ENCODE measurements at regions not wholly inside any gene's neighbourhood (a gene's known extent, or its start where the extent isn't known, plus 50 kb on each side); places are given as distances from the start of the nearest gene placed in this dataset.

- Histone ChIP-seq H3K9me2 (replicated peaks; ENCODE audit: insufficient read depth, low read length) (no peaks in the 10 kb centered on the region), H3K9ac (ENCODE audit: low read length) (no peak overlapping the region), H3K9me3 (replicated peaks; ENCODE audit: insufficient read depth, low read length) (no peaks in the 10 kb centered on the region), H3K36me3 (replicated peaks; ENCODE audit: insufficient read depth, low read length) (no peaks in the 10 kb centered on the region), H3K79me2 (ENCODE audit: low read length) (no peaks in the 10 kb centered on the region), H3K4me1 (ENCODE audit: low read length) (no peaks in the 10 kb centered on the region), H3K27ac (ENCODE audit: low read length) (no peak overlapping the region), H3K4me3 (ENCODE audit: low read length) (no peak overlapping the region), H3K4me2 (ENCODE audit: low read depth, low read length) (no peak overlapping the region), H3F3A (ENCODE audit: insufficient read depth, low read length) (no peaks in the 10 kb centered on the region), H2AFZ (ENCODE audit: low read length) (no peak overlapping the region), H3K27me3 (replicated peaks; ENCODE audit: insufficient read depth, low read length) (no peaks in the 10 kb centered on the region), H4K20me1 (ENCODE audit: insufficient read depth, low read length) (no peaks in the 10 kb centered on the region)
- DNase-seq: no peak
- TF ChIP-seq CTCF (IDR thresholded peaks at IDR 0.05; ENCODE audit: low read length) (no peak), EZH2phosphoT487 (IDR thresholded peaks at IDR 0.05; ENCODE audit: low read length) (no peak), EZH2 (optimal IDR thresholded peaks at IDR 0.05; ENCODE audit: low read depth, low read length) (no peak)
Observed at GRCh38 chr5:73338256-73339050, 110.1 kb downstream of the FOXD1 start.

GRCh38 chr5:73337586-73338255, 110.9 kb downstream of the FOXD1 start:
- Histone ChIP-seq H3K9me2 (replicated peaks; ENCODE audit: insufficient read depth, low read length) (no peaks in the 10 kb centered on the region), H3K9ac (ENCODE audit: low read length) (no peak overlapping the region), H3K79me2 (ENCODE audit: low read length) (no peaks in the 10 kb centered on the region), H3K36me3 (replicated peaks; ENCODE audit: insufficient read depth, low read length) (no peaks in the 10 kb centered on the region), H3K9me3 (replicated peaks; ENCODE audit: insufficient read depth, low read length) (no peaks in the 10 kb centered on the region), H3F3A (ENCODE audit: insufficient read depth, low read length) (no peaks in the 10 kb centered on the region), H3K4me1 (ENCODE audit: low read length) (no peaks in the 10 kb centered on the region), H3K4me2 (ENCODE audit: low read depth, low read length) (no peak overlapping the region), H3K27ac (ENCODE audit: low read length) (no peak overlapping the region), H2AFZ (ENCODE audit: low read length) (no peak overlapping the region), H3K4me3 (ENCODE audit: low read length) (no peak overlapping the region), H4K20me1 (ENCODE audit: insufficient read depth, low read length) (no peaks in the 10 kb centered on the region), H3K27me3 (replicated peaks; ENCODE audit: insufficient read depth, low read length) (no peaks in the 10 kb centered on the region)
- DNase-seq: no peak
- TF ChIP-seq EZH2 (optimal IDR thresholded peaks at IDR 0.05; ENCODE audit: low read depth, low read length) (no peak), EZH2phosphoT487 (IDR thresholded peaks at IDR 0.05; ENCODE audit: low read length) (no peak), CTCF (IDR thresholded peaks at IDR 0.05; ENCODE audit: low read length) (no peak)

GRCh38 chr5:73336366-73336765, 112.2 kb downstream of the FOXD1 start:
- H3K27ac ChIP-seq (ENCODE audit: low read length): no peak overlapping the region
- H4K20me1 ChIP-seq (ENCODE audit: insufficient read depth, low read length): no peaks in the 10 kb centered on the region
- H3K4me1 ChIP-seq (ENCODE audit: low read length): no peaks in the 10 kb centered on the region
- no peaks in the 10 kb centered on the region for H3K36me3 ChIP-seq (replicated peaks; ENCODE audit: insufficient read depth, low read length)
- H3K9ac ChIP-seq (ENCODE audit: low read length): no peak overlapping the region
- no peak overlapping the region for H3K4me2 ChIP-seq (ENCODE audit: low read depth, low read length)
- H3K27me3 ChIP-seq (replicated peaks; ENCODE audit: insufficient read depth, low read length): no peaks in the 10 kb centered on the region
- no peaks in the 10 kb centered on the region for H3K9me3 ChIP-seq (replicated peaks; ENCODE audit: insufficient read depth, low read length)
- no peak overlapping the region for H2AFZ ChIP-seq (ENCODE audit: low read length)
- TF ChIP-seq EZH2phosphoT487 (IDR thresholded peaks at IDR 0.05; ENCODE audit: low read length): no peak
- TF ChIP-seq EZH2 (optimal IDR thresholded peaks at IDR 0.05; ENCODE audit: low read depth, low read length): no peak
- TF ChIP-seq CTCF (IDR thresholded peaks at IDR 0.05; ENCODE audit: low read length): no peak
- no peak overlapping the region for H3K4me3 ChIP-seq (ENCODE audit: low read length)
- no peaks in the 10 kb centered on the region for H3F3A ChIP-seq (ENCODE audit: insufficient read depth, low read length)
- no peaks in the 10 kb centered on the region for H3K9me2 ChIP-seq (replicated peaks; ENCODE audit: insufficient read depth, low read length)
- no peaks in the 10 kb centered on the region for H3K79me2 ChIP-seq (ENCODE audit: low read length)
- DNase-seq: no peak

Measured in MM.1S (cell line).